Activated CD4-positive, alpha-beta memory T cell treated with anti-CD3 and anti-CD28 coated beads for 36 hours (primary cell): ENCODE measurements at regions not wholly inside any gene's neighbourhood (a gene's known extent, or its start where the extent isn't known, plus 50 kb on each side); places are given as distances from the start of the nearest gene placed in this dataset.

Source experiments
- CTCF ChIA-PET: fragments of 350-600 bp; sonication (Branson Sonifier 250); formaldehyde crosslinking; loops from one replicate; lab custom pipeline; 2021; ENCODE audit warnings: antibody characterized with exemption, inconsistent platforms; lab: Charles Lee
- POLR2A ChIA-PET: fragments of 350-600 bp; sonication (Branson Sonifier 250); formaldehyde crosslinking; loops from one replicate; lab custom pipeline; 2021; ENCODE audit warnings: antibody characterized with exemption; lab: Charles Lee
- DNase-seq: peaks from one replicate; pipeline ENCODE4 v3.0.0-alpha.2; 2020
- H3K27ac Mint-ChIP-seq: one replicate; pipeline ENCODE4 v1.8.0; 2021; ENCODE audit warnings: mixed read lengths
- H3K27me3 Mint-ChIP-seq: one replicate; pipeline ENCODE4 v1.8.0; 2021; ENCODE audit warnings: mixed read lengths
- H3K36me3 Mint-ChIP-seq: one replicate; pipeline ENCODE4 v1.8.0; 2021; ENCODE audit warnings: mixed read lengths
- H3K4me1 Mint-ChIP-seq: one replicate; pipeline ENCODE4 v1.8.0; 2021; ENCODE audit warnings: low read depth, mixed read lengths
- H3K4me3 Mint-ChIP-seq: one replicate; pipeline ENCODE4 v1.8.0; 2021; ENCODE audit warnings: mild to moderate bottlenecking, mixed read lengths
- H3K9me3 Mint-ChIP-seq: one replicate; pipeline ENCODE4 v1.8.0; 2021; ENCODE audit warnings: mixed read lengths
- intact Hi-C: fragments of 100-400 bp; cut with micrococcal nuclease; formaldehyde crosslinking; loops from one replicate; pipeline ENCODE4 v1.15.1; 2023

GRCh38 chr3:118666-119065 lies 77.9 kb upstream of the CHL1 start:
- CTCF ChIA-PET: no interaction called here
- Mint-ChIP-seq H3K4me1 (no peaks in the 10 kb centered on the region), H3K27me3 (peaks cover 2% of the 10 kb centered on the region), H3K9me3 (no peaks in the 10 kb centered on the region), H3K4me3 (no peak overlapping the region), H3K27ac (no peak overlapping the region), H3K36me3 (no peaks in the 10 kb centered on the region)
- intact Hi-C loops: no loop called here
- DNase-seq: no peak
- POLR2A ChIA-PET: no interaction called here

- no peak overlapping the region for H3K27ac Mint-ChIP-seq
- no peaks in the 10 kb centered on the region for H3K27me3 Mint-ChIP-seq
- H3K9me3 Mint-ChIP-seq: no peaks in the 10 kb centered on the region
- DNase-seq: no peak
- no peaks in the 10 kb centered on the region for H3K36me3 Mint-ChIP-seq
- POLR2A ChIA-PET: no interaction called here
- no peaks in the 10 kb centered on the region for H3K4me1 Mint-ChIP-seq
- no peak overlapping the region for H3K4me3 Mint-ChIP-seq
- intact Hi-C loops: no loop called here
- CTCF ChIA-PET: no interaction called here
These were observed 73.2 kb upstream of the CHL1 start for GRCh38 chr3:123341-123740.

- Mint-ChIP-seq H3K9me3 (no peaks in the 10 kb centered on the region), H3K27ac (no peak overlapping the region), H3K27me3 (no peaks in the 10 kb centered on the region), H3K4me3 (no peak overlapping the region), H3K36me3 (no peaks in the 10 kb centered on the region), H3K4me1 (no peaks in the 10 kb centered on the region)
- ChIA-PET POLR2A (no interaction called here), CTCF (no interaction called here)
- intact Hi-C loops: no loop called here
- DNase-seq: no peak
These were observed 71.9 kb upstream of the CHL1 start for GRCh38 chr3:124557-125179.

GRCh38 chr3:128515-129172 lies 67.9 kb upstream of the CHL1 start:
- no peaks in the 10 kb centered on the region for H3K36me3 Mint-ChIP-seq
- H3K27me3 Mint-ChIP-seq: no peaks in the 10 kb centered on the region
- intact Hi-C loops: no loop called here
- no peak overlapping the region for H3K4me3 Mint-ChIP-seq
- H3K4me1 Mint-ChIP-seq: no peaks in the 10 kb centered on the region
- H3K9me3 Mint-ChIP-seq: no peaks in the 10 kb centered on the region
- ChIA-PET CTCF (no interaction called here), POLR2A (no interaction called here)
- no peak for DNase-seq
- no peak overlapping the region for H3K27ac Mint-ChIP-seq

GRCh38 chr3:131151-131888 lies 65.2 kb upstream of the CHL1 start:
- intact Hi-C loops: no loop called here
- CTCF ChIA-PET: interaction anchor here (1.1 kb wide), 1 partner anchor 223 kb away, joined by 4 read pairs; no protein-coding TSS in a partner anchor
- POLR2A ChIA-PET: no interaction called here
- Mint-ChIP-seq H3K9me3 (no peaks in the 10 kb centered on the region), H3K27me3 (no peaks in the 10 kb centered on the region), H3K36me3 (no peaks in the 10 kb centered on the region), H3K4me3 (no peak overlapping the region), H3K27ac (no peak overlapping the region), H3K4me1 (no peaks in the 10 kb centered on the region)
- no peak for DNase-seq

GRCh38 chr3:132378-132777 lies 64.2 kb upstream of the CHL1 start:
- Mint-ChIP-seq H3K27me3 (no peaks in the 10 kb centered on the region), H3K4me3 (no peak overlapping the region), H3K4me1 (no peaks in the 10 kb centered on the region), H3K36me3 (no peaks in the 10 kb centered on the region), H3K9me3 (no peaks in the 10 kb centered on the region), H3K27ac (no peak overlapping the region)
- ChIA-PET POLR2A (no interaction called here), CTCF (no interaction called here)
- no peak for DNase-seq
- intact Hi-C loops: no loop called here

- CTCF ChIA-PET: no interaction called here
- Mint-ChIP-seq H3K36me3 (no peaks in the 10 kb centered on the region), H3K27ac (no peak overlapping the region), H3K4me1 (no peaks in the 10 kb centered on the region), H3K4me3 (no peak overlapping the region), H3K9me3 (no peaks in the 10 kb centered on the region), H3K27me3 (no peaks in the 10 kb centered on the region)
- POLR2A ChIA-PET: no interaction called here
- no peak for DNase-seq
- intact Hi-C loops: no loop called here
These were observed 63.7 kb upstream of the CHL1 start for GRCh38 chr3:132904-133303.

GRCh38 chr3:140748-141330 lies 55.7 kb upstream of the CHL1 start:
- CTCF ChIA-PET: no interaction called here
- H3K4me1 Mint-ChIP-seq: no peaks in the 10 kb centered on the region
- H3K9me3 Mint-ChIP-seq: no peaks in the 10 kb centered on the region
- intact Hi-C loops: no loop called here
- H3K36me3 Mint-ChIP-seq: no peaks in the 10 kb centered on the region
- H3K4me3 Mint-ChIP-seq: no peak overlapping the region
- H3K27ac Mint-ChIP-seq: no peak overlapping the region
- no peak for DNase-seq
- H3K27me3 Mint-ChIP-seq: no peaks in the 10 kb centered on the region
- POLR2A ChIA-PET: no interaction called here
